ENCODE measurements at regions not wholly inside any gene's neighbourhood (a gene's known extent, or its start where the extent isn't known, plus 50 kb on each side); places are given as distances from the start of the nearest gene placed in this dataset.

DNA sequence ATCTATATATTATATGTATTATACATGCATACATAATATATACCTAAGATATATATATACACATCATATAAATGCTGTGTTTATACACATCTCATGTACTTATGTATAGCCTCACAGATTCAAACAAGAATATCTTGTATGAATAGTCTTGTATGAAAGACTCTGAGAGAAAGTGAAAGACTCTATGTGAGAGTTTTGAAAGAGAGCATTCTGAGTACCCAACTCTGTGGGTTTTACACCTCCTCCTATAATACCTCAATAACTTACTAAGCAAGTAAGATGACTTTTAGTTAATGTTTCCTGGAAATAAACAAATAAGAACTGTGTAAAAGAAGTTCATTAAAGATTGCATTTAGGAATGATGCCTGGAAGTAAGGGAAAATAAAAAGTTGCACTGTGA, 108.1 kb upstream of the GMNC start (continued):
- TF ChIP-seq, protein P1, sequence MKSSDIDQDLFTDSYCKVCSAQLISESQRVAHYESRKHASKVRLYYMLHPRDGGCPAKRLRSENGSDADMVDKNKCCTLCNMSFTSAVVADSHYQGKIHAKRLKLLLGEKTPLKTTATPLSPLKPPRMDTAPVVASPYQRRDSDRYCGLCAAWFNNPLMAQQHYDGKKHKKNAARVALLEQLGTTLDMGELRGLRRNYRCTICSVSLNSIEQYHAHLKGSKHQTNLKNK (CRISPR knock-in tag; IDR thresholded peaks at IDR 0.05): no peak
- TF ChIP-seq, protein P2, sequence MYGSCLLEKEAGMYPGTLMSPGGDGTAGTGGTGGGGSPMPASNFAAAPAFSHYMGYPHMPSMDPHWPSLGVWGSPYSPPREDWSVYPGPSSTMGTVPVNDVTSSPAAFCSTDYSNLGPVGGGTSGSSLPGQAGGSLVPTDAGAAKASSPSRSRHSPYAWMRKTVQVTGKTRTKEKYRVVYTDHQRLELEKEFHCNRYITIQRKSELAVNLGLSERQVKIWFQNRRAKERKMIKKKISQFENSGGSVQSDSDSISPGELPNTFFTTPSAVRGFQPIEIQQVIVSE (CRISPR knock-in tag; IDR thresholded peaks at IDR 0.05; ENCODE audit: borderline replicate concordance): no peak
- TF ChIP-seq ZNF232 (CRISPR knock-in tag; IDR thresholded peaks at IDR 0.05): no peak
- TF ChIP-seq, protein P3, sequence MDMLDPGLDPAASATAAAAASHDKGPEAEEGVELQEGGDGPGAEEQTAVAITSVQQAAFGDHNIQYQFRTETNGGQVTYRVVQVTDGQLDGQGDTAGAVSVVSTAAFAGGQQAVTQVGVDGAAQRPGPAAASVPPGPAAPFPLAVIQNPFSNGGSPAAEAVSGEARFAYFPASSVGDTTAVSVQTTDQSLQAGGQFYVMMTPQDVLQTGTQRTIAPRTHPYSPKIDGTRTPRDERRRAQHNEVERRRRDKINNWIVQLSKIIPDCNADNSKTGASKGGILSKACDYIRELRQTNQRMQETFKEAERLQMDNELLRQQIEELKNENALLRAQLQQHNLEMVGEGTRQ (CRISPR knock-in tag; IDR thresholded peaks at IDR 0.05): no peak
- TF ChIP-seq, protein P4, sequence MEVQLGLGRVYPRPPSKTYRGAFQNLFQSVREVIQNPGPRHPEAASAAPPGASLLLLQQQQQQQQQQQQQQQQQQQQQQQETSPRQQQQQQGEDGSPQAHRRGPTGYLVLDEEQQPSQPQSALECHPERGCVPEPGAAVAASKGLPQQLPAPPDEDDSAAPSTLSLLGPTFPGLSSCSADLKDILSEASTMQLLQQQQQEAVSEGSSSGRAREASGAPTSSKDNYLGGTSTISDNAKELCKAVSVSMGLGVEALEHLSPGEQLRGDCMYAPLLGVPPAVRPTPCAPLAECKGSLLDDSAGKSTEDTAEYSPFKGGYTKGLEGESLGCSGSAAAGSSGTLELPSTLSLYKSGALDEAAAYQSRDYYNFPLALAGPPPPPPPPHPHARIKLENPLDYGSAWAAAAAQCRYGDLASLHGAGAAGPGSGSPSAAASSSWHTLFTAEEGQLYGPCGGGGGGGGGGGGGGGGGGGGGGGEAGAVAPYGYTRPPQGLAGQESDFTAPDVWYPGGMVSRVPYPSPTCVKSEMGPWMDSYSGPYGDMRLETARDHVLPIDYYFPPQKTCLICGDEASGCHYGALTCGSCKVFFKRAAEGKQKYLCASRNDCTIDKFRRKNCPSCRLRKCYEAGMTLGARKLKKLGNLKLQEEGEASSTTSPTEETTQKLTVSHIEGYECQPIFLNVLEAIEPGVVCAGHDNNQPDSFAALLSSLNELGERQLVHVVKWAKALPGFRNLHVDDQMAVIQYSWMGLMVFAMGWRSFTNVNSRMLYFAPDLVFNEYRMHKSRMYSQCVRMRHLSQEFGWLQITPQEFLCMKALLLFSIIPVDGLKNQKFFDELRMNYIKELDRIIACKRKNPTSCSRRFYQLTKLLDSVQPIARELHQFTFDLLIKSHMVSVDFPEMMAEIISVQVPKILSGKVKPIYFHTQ (CRISPR knock-in tag; IDR thresholded peaks at IDR 0.05): no peak

DNA sequence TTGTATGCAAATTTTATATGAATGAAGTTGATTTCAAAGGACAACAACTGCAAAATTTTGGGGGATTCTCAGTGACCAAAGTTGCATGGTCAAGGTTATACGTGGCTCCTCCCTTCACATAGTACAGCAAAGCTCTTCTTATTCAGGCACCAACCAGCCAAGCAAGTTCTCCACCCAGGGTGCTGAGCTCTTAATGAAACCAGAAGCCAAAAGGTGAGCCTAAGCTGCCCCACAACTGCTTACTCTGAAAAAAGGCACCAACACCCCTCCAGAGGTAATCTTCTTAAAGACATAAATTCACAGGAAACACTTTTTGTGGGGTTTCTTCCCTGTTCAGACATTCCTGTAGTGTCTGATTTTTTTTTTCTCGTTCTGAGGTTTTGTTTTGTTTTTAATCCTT, 106.1 kb upstream of the GMNC start:
- Mint-ChIP-seq H3K9me3 (no peaks in the 10 kb centered on the region), H3K4me3 (no peak overlapping the region), H3K4me1 (peaks cover 18% of the 10 kb centered on the region), H3K27ac (no peak overlapping the region), H3K27me3 (ENCODE audit: low read depth) (no peaks in the 10 kb centered on the region), H3K36me3 (no peaks in the 10 kb centered on the region)
- TF ChIP-seq, protein P5, sequence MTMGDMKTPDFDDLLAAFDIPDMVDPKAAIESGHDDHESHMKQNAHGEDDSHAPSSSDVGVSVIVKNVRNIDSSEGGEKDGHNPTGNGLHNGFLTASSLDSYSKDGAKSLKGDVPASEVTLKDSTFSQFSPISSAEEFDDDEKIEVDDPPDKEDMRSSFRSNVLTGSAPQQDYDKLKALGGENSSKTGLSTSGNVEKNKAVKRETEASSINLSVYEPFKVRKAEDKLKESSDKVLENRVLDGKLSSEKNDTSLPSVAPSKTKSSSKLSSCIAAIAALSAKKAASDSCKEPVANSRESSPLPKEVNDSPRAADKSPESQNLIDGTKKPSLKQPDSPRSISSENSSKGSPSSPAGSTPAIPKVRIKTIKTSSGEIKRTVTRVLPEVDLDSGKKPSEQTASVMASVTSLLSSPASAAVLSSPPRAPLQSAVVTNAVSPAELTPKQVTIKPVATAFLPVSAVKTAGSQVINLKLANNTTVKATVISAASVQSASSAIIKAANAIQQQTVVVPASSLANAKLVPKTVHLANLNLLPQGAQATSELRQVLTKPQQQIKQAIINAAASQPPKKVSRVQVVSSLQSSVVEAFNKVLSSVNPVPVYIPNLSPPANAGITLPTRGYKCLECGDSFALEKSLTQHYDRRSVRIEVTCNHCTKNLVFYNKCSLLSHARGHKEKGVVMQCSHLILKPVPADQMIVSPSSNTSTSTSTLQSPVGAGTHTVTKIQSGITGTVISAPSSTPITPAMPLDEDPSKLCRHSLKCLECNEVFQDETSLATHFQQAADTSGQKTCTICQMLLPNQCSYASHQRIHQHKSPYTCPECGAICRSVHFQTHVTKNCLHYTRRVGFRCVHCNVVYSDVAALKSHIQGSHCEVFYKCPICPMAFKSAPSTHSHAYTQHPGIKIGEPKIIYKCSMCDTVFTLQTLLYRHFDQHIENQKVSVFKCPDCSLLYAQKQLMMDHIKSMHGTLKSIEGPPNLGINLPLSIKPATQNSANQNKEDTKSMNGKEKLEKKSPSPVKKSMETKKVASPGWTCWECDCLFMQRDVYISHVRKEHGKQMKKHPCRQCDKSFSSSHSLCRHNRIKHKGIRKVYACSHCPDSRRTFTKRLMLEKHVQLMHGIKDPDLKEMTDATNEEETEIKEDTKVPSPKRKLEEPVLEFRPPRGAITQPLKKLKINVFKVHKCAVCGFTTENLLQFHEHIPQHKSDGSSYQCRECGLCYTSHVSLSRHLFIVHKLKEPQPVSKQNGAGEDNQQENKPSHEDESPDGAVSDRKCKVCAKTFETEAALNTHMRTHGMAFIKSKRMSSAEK (CRISPR knock-in tag; IDR thresholded peaks at IDR 0.05; ENCODE audit: borderline replicate concordance): no peak
- TF ChIP-seq, protein P6, sequence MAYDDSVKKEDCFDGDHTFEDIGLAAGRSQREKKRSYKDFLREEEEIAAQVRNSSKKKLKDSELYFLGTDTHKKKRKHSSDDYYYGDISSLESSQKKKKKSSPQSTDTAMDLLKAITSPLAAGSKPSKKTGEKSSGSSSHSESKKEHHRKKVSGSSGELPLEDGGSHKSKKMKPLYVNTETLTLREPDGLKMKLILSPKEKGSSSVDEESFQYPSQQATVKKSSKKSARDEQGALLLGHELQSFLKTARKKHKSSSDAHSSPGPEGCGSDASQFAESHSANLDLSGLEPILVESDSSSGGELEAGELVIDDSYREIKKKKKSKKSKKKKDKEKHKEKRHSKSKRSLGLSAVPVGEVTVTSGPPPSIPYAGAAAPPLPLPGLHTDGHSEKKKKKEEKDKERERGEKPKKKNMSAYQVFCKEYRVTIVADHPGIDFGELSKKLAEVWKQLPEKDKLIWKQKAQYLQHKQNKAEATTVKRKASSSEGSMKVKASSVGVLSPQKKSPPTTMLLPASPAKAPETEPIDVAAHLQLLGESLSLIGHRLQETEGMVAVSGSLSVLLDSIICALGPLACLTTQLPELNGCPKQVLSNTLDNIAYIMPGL (CRISPR knock-in tag; IDR thresholded peaks at IDR 0.05): no peak
- TF ChIP-seq, protein P7, sequence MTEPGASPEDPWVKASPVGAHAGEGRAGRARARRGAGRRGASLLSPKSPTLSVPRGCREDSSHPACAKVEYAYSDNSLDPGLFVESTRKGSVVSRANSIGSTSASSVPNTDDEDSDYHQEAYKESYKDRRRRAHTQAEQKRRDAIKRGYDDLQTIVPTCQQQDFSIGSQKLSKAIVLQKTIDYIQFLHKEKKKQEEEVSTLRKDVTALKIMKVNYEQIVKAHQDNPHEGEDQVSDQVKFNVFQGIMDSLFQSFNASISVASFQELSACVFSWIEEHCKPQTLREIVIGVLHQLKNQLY (CRISPR knock-in tag; IDR thresholded peaks at IDR 0.05): no peak
- no peak for TF ChIP-seq FOXP1 (CRISPR knock-in tag; IDR thresholded peaks at IDR 0.05; ENCODE audit: borderline replicate concordance)
- TF ChIP-seq ZNF396 (CRISPR knock-in tag; IDR thresholded peaks at IDR 0.05; ENCODE audit: borderline replicate concordance): no peak
- TF ChIP-seq, protein P8, sequence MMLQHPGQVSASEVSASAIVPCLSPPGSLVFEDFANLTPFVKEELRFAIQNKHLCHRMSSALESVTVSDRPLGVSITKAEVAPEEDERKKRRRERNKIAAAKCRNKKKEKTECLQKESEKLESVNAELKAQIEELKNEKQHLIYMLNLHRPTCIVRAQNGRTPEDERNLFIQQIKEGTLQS (CRISPR knock-in tag; conservative IDR thresholded peaks at IDR 0.05): no peak
- ChIA-PET CTCF (interaction anchor here (1.6 kb wide), 1 partner anchor 82 kb away, joined by 5 read pairs; no protein-coding TSS in a partner anchor), POLR2A (interaction anchor here (0.8 kb wide), 1 partner anchor 15 kb away, joined by 3 read pairs; no protein-coding TSS in a partner anchor)
- ATAC-seq (peak; percentile 98), DNase-seq (ENCODE audit: low spot score) (peak; percentile 19)
